H1 (cell line): ENCODE measurements at regions not wholly inside any gene's neighbourhood (a gene's known extent, or its start where the extent isn't known, plus 50 kb on each side); places are given as distances from the start of the nearest gene placed in this dataset.
A peak's percentile ranks its signal among the peaks of the same experiment; 100 is the strongest.

Source experiments
- CTCF ChIA-PET: fragments of 300-600 bp; sonication (Branson Sonifier 250); formaldehyde crosslinking; loops from one replicate; lab custom pipeline; 2021; ENCODE audit not compliant: partially characterized antibody; lab: Charles Lee
- POLR2A ChIA-PET: fragments of 300-600 bp; sonication (Branson Sonifier 250); formaldehyde crosslinking; loops from one replicate; lab custom pipeline; 2021; ENCODE audit warnings: inconsistent platforms; ENCODE audit not compliant: partially characterized antibody; lab: Charles Lee
- DNase-seq, 2 experiments: peaks; one replicate each; pipeline versions ENCODE4 v3.0.0 to v3.0.0-alpha.2; 2010 to 2022; ENCODE audit warnings: low spot score in 2 of 2, low read depth in 1 of 2, mixed read lengths in 1 of 2
- FAIRE-seq: peaks from 2 replicates; lab custom pipeline; 2011; peaks lifted over from hg19 to GRCh38; lab: Jason Lieb, UNC
- H2AFZ ChIP-seq: 2 replicates; pipeline ENCODE4 v1.8.1; 2012; ENCODE audit warnings: low read length, inconsistent platforms
- H2AK5ac ChIP-seq: 2 replicates; pipeline ENCODE4 v1.6.1; 2013; ENCODE audit warnings: low read depth, low read length
- H2BK120ac ChIP-seq: replicated peaks from 2 replicates; pipeline ENCODE3; 2013; ENCODE audit warnings: low read depth, low read length, inconsistent platforms
- H2BK12ac ChIP-seq: 2 replicates; pipeline ENCODE4 v1.6.1; 2013; ENCODE audit warnings: low read depth, low read length
- H2BK15ac ChIP-seq: 2 replicates; pipeline ENCODE4 v1.6.1; 2013; ENCODE audit warnings: low read length
- H2BK20ac ChIP-seq: 2 replicates; pipeline ENCODE4 v1.6.1; 2013; ENCODE audit warnings: low read length
- H2BK5ac ChIP-seq: 2 replicates; pipeline ENCODE4 v1.6.1; 2013; ENCODE audit warnings: low read depth, low read length
- H3K14ac ChIP-seq: 2 replicates; pipeline ENCODE4 v1.6.1; 2013; ENCODE audit warnings: inconsistent platforms; ENCODE audit not compliant: insufficient read length
- H3K18ac ChIP-seq: 2 replicates; pipeline ENCODE4 v1.6.1; 2013; ENCODE audit warnings: low read length; ENCODE audit errors: extremely low read depth
- H3K23ac ChIP-seq: 2 replicates; pipeline ENCODE4 v1.6.1; 2013; ENCODE audit warnings: inconsistent platforms; ENCODE audit not compliant: insufficient read length
- H3K23me2 ChIP-seq: 2 replicates; pipeline ENCODE4 v1.6.1; 2013; ENCODE audit warnings: low read depth, low read length
- H3K27ac ChIP-seq: 2 replicates; pipeline ENCODE4 v1.6.1; 2011; ENCODE audit warnings: low read depth, low read length, inconsistent platforms
- H3K27me3 ChIP-seq, 4 experiments: replicated peaks in 1 of 4; 1 replicate in 1 of 4; 2 replicates in 3 of 4; pipeline versions ENCODE4 v1.6.1 to v1.8.1; 2011 to 2013; ENCODE audit warnings: low read length in 3 of 4, mild to moderate bottlenecking in 3 of 4, inconsistent platforms in 2 of 4, mixed read lengths in 2 of 4, moderate library complexity in 1 of 4; ENCODE audit not compliant: control insufficient read depth in 3 of 4, insufficient read depth in 3 of 4; ENCODE audit errors: extremely low read depth in 1 of 4
- H3K36me3 ChIP-seq, 4 experiments: 2 replicates each; pipeline versions ENCODE4 v1.6.1 to v1.8.1; 2011 to 2013; ENCODE audit warnings: mild to moderate bottlenecking in 4 of 4, low read length in 3 of 4, moderate library complexity in 2 of 4, control low read depth in 1 of 4, inconsistent platforms in 1 of 4; ENCODE audit not compliant: insufficient read depth in 4 of 4, control insufficient read depth in 2 of 4
- H3K4ac ChIP-seq: replicated peaks from 2 replicates; pipeline ENCODE3; 2013; ENCODE audit warnings: low read length, low read depth, mixed read lengths, inconsistent platforms; ENCODE audit not compliant: insufficient read length
- H3K4me1 ChIP-seq, 4 experiments: replicated peaks in 1 of 4; 1 replicate in 1 of 4; 2 replicates in 3 of 4; pipeline versions ENCODE4 v1.6.1 to v1.8.1; 2011 to 2013; ENCODE audit warnings: low read length in 3 of 4, inconsistent platforms in 2 of 4, mixed read lengths in 1 of 4; ENCODE audit not compliant: insufficient read depth in 4 of 4, control insufficient read depth in 3 of 4
- H3K4me2 ChIP-seq, 2 experiments: 2 replicates each; pipeline versions ENCODE4 v1.6.1 to v1.8.1; 2011 to 2013; ENCODE audit warnings: low read depth in 2 of 2, low read length in 2 of 2, control low read depth in 1 of 2, inconsistent platforms in 1 of 2, mild to moderate bottlenecking in 1 of 2; ENCODE audit not compliant: insufficient read depth in 1 of 2
- H3K4me3 ChIP-seq, 4 experiments: fragments of 200-600, 300-600 bp in 1 of 4; sonication (generic), shearing (Covaris generic), sonication (Bioruptor Twin) in 1 of 4; 2 replicates each; pipeline versions ENCODE4 v1.5.1 to v1.8.1; 2011 to 2016; ENCODE audit warnings: low read length in 4 of 4, low read depth in 3 of 4, control low read depth in 2 of 4, inconsistent platforms in 2 of 4, mild to moderate bottlenecking in 2 of 4, mixed read lengths in 1 of 4, moderate library complexity in 1 of 4; ENCODE audit not compliant: insufficient read depth in 2 of 4; ENCODE audit errors: extremely low read depth in 1 of 4
- H3K56ac ChIP-seq: replicated peaks from 2 replicates; pipeline ENCODE3; 2013; ENCODE audit warnings: low read depth, mild to moderate bottlenecking, mixed read lengths, low read length, inconsistent platforms; ENCODE audit not compliant: insufficient read length
- H3K79me1 ChIP-seq: 2 replicates; pipeline ENCODE4 v1.6.1; 2013; ENCODE audit warnings: low read depth, low read length, control low read depth
- H3K79me2 ChIP-seq, 2 experiments: 2 replicates each; pipeline versions ENCODE4 v1.6.1 to v1.8.1; 2012 to 2013; ENCODE audit warnings: low read length in 2 of 2, mild to moderate bottlenecking in 2 of 2, inconsistent platforms in 1 of 2; ENCODE audit not compliant: insufficient read depth in 2 of 2, control insufficient read depth in 1 of 2
- H3K9ac ChIP-seq, 4 experiments: replicated peaks in 1 of 4; 1 replicate in 1 of 4; 2 replicates in 3 of 4; pipeline versions ENCODE4 v1.6.1 to v1.8.1; 2011 to 2013; ENCODE audit warnings: low read depth in 3 of 4, low read length in 3 of 4, control low read depth in 2 of 4, mild to moderate bottlenecking in 2 of 4, moderate library complexity in 2 of 4, inconsistent platforms in 1 of 4; ENCODE audit errors: extremely low read depth in 1 of 4
- H3K9me3 ChIP-seq, 2 experiments: 2 replicates each; pipeline versions ENCODE4 v1.6.1 to v1.8.1; 2012 to 2013; ENCODE audit warnings: mild to moderate bottlenecking in 2 of 2, moderate library complexity in 2 of 2, control low read depth in 1 of 2, inconsistent platforms in 1 of 2, low read depth in 1 of 2, low read length in 1 of 2, mixed read lengths in 1 of 2; ENCODE audit not compliant: insufficient read depth in 2 of 2
- H4K20me1 ChIP-seq, 2 experiments: replicated peaks in 1 of 2; 2 replicates each; pipeline versions ENCODE3 to v1.8.1; 2011 to 2013; ENCODE audit warnings: inconsistent platforms in 2 of 2, low read length in 2 of 2, mild to moderate bottlenecking in 1 of 2; ENCODE audit not compliant: insufficient read depth in 2 of 2, control insufficient read depth in 1 of 2
- H4K5ac ChIP-seq: 2 replicates; pipeline ENCODE4 v1.6.1; 2013; ENCODE audit warnings: low read length, low read depth, mixed read lengths, inconsistent platforms; ENCODE audit not compliant: insufficient read length
- H4K8ac ChIP-seq: 2 replicates; pipeline ENCODE4 v1.8.0; 2013; ENCODE audit warnings: mild to moderate bottlenecking, moderate library complexity, low read length, inconsistent platforms; ENCODE audit not compliant: insufficient read depth; ENCODE audit errors: extremely low read depth
- H4K91ac ChIP-seq: replicated peaks from 2 replicates; pipeline ENCODE3; 2013; ENCODE audit warnings: low read length, mixed read lengths, inconsistent platforms; ENCODE audit not compliant: insufficient read length
- RBBP5 ChIP-seq: IDR thresholded peaks from 2 replicates; pipeline ENCODE4 v1.7.1; 2012; ENCODE audit warnings: low read depth, mild to moderate bottlenecking, inconsistent platforms, low read length, moderate library complexity, borderline replicate concordance
- WGBS, 2 experiments: shearing (Covaris generic) in 1 of 2; methylation state at CpG; one replicate each; pipeline versions ENCODE4 v1.1.6 to v1.1.7; 2013 to 2015; ENCODE audit warnings: low lambda C conversion rate in 2 of 2, mixed read lengths in 2 of 2, inconsistent platforms in 1 of 2, low coverage in 1 of 2, missing lambda C conversion rate in 1 of 2; ENCODE audit not compliant: insufficient replicate concordance in 2 of 2, insufficient coverage in 1 of 2, insufficient read length in 1 of 2; ENCODE audit errors: extremely low coverage in 1 of 2, missing lambda C conversion rate in 1 of 2; 5-methylcytosine and 5-hydroxymethylcytosine counted together
- TF ChIP-seq, protein P1 (sequence below), 3 experiments: IDR thresholded peaks; 1 replicate in 2 of 3; 2 replicates in 1 of 3; pipeline versions ENCODE4 v1.5.1 to v1.6.1; 2011; ENCODE audit warnings: low read length in 3 of 3, mild to moderate bottlenecking in 3 of 3, inconsistent platforms in 2 of 3, low read depth in 1 of 3, moderate library complexity in 1 of 3; ENCODE audit not compliant: insufficient read depth in 1 of 3; ENCODE audit errors: control extremely low read depth in 1 of 3

DNA sequence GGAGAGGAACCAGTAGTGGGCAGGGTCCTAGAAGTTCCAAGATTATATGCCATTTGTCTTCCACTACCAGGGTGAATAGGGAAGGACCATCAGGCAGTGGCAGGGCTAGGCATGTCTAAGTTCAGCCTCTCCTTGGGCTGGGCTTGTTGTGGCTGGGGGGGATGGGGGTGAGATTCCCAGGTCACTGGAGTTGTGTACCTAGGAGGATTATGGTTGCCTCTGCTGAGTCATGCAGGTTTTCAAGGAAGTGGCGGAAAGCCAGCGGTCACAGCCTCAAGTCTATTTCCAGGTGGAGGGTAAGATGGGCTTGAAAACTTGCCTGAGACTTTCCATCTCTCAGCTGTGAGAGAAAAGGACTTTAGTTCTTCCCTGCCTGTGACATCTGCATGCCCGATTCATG is 1407.1 kb downstream of the SI start:
- H4K5ac ChIP-seq = no peak overlapping the region
- no peak overlapping the region for H2BK5ac ChIP-seq
- H3K4me2 ChIP-seq = no peak overlapping the region
- H3K27me3 ChIP-seq = no peaks in the 10 kb centered on the region
- H3K27ac ChIP-seq = no peak overlapping the region
- no peak overlapping the region for H4K91ac ChIP-seq
- H3K79me2 ChIP-seq = no peaks in the 10 kb centered on the region
- no peak overlapping the region for H2BK120ac ChIP-seq
- H3K9ac ChIP-seq = no peak overlapping the region
- H3K23ac ChIP-seq = no peak overlapping the region
- H2BK20ac ChIP-seq = no peak overlapping the region
- H3K79me1 ChIP-seq = no peaks in the 10 kb centered on the region
- WGBS, 2 experiments = 92% methylated on average over 3 of the region's 3 CpGs; no CpG with 5 or more reads in 1 of the 2 experiments
- 0 out of 2 replicates have a peak overlapping the region, but pooled peaks have one; percentile 39 for H2AFZ ChIP-seq
- no peak for FAIRE-seq
- no peak overlapping the region for H3K14ac ChIP-seq
- no peak overlapping the region for H2BK12ac ChIP-seq
- no peak for DNase-seq
- CTCF ChIA-PET = no interaction called here
- H3K18ac ChIP-seq = no peak overlapping the region
- no peak overlapping the region for H4K8ac ChIP-seq
- H3K4me3 ChIP-seq = no peak overlapping the region
- H3K9me3 ChIP-seq = peaks cover 0 to 4% of the 10 kb centered on the region in 2 experiments; a peak in 1 of 4 replicates
- H2BK15ac ChIP-seq = no peak overlapping the region
- H3K4ac ChIP-seq = no peak overlapping the region
- POLR2A ChIA-PET = no interaction called here
- H3K56ac ChIP-seq = no peak overlapping the region
- TF ChIP-seq, protein P1, sequence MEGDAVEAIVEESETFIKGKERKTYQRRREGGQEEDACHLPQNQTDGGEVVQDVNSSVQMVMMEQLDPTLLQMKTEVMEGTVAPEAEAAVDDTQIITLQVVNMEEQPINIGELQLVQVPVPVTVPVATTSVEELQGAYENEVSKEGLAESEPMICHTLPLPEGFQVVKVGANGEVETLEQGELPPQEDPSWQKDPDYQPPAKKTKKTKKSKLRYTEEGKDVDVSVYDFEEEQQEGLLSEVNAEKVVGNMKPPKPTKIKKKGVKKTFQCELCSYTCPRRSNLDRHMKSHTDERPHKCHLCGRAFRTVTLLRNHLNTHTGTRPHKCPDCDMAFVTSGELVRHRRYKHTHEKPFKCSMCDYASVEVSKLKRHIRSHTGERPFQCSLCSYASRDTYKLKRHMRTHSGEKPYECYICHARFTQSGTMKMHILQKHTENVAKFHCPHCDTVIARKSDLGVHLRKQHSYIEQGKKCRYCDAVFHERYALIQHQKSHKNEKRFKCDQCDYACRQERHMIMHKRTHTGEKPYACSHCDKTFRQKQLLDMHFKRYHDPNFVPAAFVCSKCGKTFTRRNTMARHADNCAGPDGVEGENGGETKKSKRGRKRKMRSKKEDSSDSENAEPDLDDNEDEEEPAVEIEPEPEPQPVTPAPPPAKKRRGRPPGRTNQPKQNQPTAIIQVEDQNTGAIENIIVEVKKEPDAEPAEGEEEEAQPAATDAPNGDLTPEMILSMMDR (IDR thresholded peaks at IDR 0.05; ENCODE audit: control extremely low read depth in 1 of 3, insufficient read depth in 1 of 3, low read depth in 1 of 3, low read length in 3 of 3) = no peak
- no peak for TF ChIP-seq RBBP5
- H4K20me1 ChIP-seq = no peaks in the 10 kb centered on the region
- no peaks in the 10 kb centered on the region for H3K36me3 ChIP-seq
- no peaks in the 10 kb centered on the region for H3K23me2 ChIP-seq
- no peak overlapping the region for H2AK5ac ChIP-seq
- H3K4me1 ChIP-seq = no peaks in the 10 kb centered on the region
